B cell (primary cell): ENCODE measurements at regions not wholly inside any gene's neighbourhood (a gene's known extent, or its start where the extent isn't known, plus 50 kb on each side); places are given as distances from the start of the nearest gene placed in this dataset.

ENCODE experiments used
- CTCF ChIP-seq: fragments of 200-600 bp; IDR thresholded peaks from one replicate; pipeline ENCODE4 v1.8.0; 2022; ENCODE audit warnings: antibody characterized with exemption, mild to moderate bottlenecking
- EZH2 ChIP-seq: IDR thresholded peaks from 2 replicates; pipeline ENCODE4 v1.6.1; 2012; ENCODE audit warnings: borderline replicate concordance, low read depth, mild to moderate bottlenecking, moderate library complexity, low read length; ENCODE audit not compliant: insufficient read depth, poor library complexity, severe bottlenecking

GRCh38 chr1:218205721-218206120 lies 79.4 kb upstream of the RRP15 start:
- TF ChIP-seq CTCF (no peak), EZH2 (no peak)
